Activated CD4-positive, alpha-beta T cell treated with anti-CD3 and anti-CD28 coated beads, Interleukin-2, amount 50 U/mL, for 24 hours (primary cell): ENCODE measurements at regions not wholly inside any gene's neighbourhood (a gene's known extent, or its start where the extent isn't known, plus 50 kb on each side); places are given as distances from the start of the nearest gene placed in this dataset.
"Not testable (repeated sequence)": the region's sequence is repeated elsewhere in the genome, so short reads cannot be mapped to it uniquely, and the experiment has no call there.

Source experiments
- DNase-seq, 2 donors: peaks; one replicate each; pipeline ENCODE4 v3.0.0-alpha.2; 2020; ENCODE audit warnings: low read depth in 1 of 2, low spot score in 1 of 2

DNA sequence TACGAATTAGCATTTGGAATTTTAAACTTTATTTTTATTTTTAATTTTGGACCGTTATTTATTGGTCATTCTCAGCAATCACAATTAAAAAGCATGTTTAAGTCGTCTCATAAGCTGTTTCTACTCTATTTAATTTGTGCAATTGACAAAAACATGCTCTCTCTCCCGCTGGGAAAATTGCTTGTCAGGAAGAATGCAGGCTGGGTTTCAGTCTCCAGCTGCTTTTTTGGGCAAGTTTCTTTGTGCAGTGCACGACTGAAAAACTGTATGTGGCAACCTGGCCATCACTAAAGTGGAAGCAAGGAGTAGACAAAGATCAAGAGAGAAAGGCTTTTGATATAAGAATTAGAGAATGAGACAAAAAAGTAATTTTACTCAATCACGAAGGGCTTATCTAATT is 941.5 kb upstream of the MDGA2 start:
- no peak for DNase-seq

DNA sequence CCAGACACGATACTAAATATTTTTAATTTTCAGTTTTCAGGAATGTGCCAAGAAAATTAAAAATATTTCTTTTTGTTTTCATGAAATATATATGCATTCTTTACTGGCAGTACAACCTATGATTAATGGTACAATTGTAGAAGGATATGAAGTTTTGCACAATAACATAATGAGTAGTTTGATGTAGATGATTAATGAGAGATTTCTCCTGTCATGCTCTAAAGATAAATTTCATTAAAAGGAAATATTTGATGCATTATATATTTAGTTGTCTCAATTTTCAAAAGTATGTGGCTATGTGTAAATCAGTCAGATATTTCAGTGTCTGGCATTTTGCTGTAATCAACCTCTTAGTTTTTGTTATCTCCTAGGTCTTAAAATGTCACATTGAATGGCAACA is 940.2 kb upstream of the MDGA2 start:
- DNase-seq, result no peak

DNA sequence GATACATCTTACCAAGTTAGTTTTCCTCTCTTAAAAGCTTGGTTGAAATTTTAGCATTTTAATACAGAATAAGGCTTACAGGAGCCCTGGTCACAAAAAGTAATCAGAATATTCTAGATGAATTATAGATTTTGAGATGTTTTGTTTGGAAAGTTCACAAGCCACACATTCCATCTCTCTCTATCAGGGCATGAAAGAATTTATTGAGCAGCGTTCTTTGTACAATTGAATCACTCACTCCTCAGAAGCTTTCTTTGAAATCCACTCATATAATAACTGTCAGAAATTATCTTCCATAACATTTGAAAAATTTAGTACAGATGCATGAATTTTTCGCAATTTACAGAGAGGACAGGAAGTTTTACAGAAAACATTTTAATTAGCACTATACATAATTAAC is 938.6 kb upstream of the MDGA2 start:
- no peak for DNase-seq

DNA sequence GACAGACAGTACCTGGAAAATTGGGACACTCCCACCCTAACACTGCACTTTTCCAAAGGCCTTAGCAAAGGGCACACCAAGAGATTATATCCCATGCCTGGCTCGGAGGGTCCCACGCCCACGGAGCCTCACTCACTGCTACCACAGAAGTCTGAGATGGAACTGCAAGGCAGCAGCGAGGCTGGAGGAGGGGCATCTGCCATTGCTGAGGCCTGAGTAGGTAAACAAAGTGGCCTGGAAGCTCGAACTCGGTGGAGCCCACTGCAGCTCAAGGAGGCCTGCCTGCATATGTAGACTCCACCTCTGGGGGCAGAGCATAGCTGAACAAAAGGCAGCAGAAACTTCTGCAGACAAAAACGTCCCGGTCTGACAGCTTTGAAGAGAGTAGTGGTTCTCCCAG is 931.6 kb upstream of the MDGA2 start:
- not testable (repeated sequence) for DNase-seq

DNA sequence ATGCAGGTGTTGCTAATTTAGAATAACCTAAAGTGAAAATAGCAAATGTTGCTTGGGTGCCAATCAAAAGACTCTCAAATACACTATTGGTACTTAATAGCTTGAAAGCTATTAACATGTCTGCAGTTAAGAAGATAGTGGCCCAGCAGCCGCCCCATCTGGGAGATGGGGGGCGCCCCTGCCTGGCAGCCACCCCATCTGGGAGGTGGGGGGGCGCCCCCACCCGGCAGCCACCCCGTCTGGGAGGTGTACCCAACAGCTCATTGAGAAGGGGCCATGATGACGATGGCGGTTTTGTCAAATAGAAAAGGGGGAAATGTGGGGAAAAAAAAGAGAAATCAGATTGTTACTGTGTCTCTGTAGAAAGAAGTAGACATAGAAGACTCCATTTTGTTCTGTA is 923.1 kb upstream of the MDGA2 start:
- no peak for DNase-seq

DNA sequence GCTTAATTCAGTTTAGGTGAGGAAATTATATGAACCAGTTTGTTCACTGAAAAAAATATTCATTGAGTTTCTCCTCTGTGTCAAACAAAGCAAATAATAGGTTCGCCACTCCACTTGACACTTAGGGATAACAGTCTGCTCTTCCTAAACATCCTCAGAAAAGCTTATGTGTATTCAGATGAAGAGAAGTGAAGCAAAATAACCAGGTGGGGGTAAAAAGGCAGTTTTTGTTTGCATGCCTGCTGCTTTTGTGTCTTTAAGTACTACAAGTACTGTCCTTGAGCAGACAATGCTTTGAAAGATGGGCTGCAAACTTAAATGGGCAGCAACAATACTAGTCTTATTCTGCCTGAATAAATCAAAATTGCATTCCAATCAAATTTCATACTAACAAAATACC is 910.7 kb upstream of the MDGA2 start:
- no peak for DNase-seq

DNA sequence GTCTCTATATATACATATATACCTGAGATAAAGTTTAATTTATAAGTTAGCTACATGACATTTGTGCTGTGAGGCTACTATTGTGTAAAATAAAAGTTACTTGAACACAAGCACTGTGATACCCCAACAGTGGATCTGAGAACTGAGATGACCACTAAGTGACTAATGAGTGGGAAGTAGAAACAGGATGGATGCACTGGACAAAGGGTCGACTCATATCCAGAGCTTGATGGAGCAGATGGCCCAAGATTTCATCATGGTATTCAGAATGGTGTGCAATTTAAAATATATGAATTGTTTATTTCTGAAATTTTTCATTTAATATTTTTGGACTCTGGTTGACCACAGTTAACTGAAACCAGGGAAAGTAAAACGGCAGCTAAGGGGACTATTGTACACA is 908.6 kb upstream of the MDGA2 start:
- DNase-seq, result no peak

DNA sequence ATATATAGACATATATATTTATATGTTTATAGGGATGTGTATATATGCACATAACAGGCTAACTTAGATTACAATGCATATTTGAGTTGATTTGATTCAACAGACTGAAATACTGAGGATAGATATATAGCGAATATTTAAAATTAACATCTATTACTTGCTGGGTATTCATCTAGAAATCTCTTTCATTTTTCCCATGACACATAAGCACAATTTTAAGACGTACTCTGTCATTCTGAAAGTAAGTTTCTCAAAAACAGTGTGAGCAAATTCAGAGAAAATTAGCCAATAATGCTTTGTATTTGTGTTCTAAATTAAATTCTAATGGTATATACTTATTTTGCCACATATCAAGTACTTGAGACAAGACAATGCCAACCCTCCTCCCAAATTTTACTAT is 907.5 kb upstream of the MDGA2 start:
- no peak for DNase-seq

DNA sequence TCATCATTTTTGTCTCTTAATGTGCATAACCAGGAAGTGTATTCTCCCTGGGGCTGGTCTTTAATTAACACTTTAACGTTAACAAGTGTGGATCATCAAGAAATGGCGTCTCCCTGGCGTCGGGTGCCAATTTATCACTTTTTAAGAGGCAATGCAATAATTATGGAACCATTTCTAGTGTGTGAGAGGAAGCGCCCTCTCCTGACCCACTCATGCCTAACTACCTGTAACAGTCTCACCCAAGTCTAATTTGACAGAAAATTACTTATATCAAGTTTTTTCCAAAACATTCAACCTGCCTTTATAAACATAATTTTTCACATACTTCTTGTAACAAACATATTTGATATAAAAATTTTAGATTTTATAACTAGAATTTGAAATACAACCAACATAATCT is 905.3 kb upstream of the MDGA2 start:
- DNase-seq, result no peak

DNA sequence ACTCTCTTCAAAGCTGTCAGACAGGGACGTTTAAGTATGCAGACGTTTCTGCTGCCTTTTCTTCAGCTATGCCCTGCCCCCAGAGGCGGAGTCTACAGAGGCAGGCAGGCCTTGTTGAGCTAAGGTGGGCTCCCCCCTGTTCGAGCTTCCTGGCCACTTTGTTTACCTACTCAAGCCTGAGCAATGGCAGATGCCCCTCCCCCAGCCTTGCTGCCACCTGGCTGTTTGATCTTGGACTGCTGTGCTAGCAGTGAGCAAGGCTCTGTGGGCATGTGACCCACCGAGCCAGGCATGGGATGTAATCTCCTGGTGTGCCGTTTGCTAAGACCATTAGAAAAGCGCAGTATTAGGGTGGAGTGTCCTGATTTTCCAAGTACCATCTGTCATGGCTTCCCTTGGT is 900.4 kb upstream of the MDGA2 start:
- no peak for DNase-seq

DNA sequence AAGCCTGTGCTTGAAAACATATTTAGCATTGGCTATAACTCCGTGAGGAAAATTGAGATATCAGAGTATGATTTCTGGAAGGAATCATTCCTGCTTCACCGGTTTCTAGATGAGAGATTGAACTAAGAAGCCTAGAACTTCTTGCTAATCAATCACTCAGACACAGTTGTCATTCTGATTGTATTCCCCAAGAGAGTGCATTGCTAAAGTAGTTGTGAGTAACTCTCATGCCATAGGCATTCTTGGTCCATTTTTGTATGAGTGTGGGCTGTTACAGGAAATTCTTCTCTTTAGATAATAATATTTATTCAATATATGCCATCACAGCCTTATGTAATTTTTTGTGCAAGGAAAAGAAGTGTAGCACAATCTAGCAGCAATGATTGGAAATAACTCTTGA is 893.3 kb upstream of the MDGA2 start:
- no peak for DNase-seq

DNA sequence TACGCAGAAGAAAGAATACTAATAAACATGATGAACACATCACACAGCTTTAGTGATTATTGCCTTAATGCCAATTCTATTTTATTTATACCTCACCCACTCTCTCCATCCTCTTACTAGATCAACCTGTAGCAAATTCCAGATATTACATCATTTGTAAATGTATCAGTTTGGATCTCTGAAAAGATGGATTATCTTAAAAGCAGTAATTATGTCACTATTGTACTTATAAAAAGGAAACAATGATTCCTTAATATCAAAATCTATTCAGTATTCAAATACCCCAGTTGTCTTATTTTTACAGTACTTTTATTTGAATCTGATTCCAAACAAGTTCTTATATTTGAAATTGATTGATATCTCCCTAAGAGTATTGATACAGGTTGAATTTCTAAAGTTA is 892.8 kb upstream of the MDGA2 start:
- no peak for DNase-seq

DNA sequence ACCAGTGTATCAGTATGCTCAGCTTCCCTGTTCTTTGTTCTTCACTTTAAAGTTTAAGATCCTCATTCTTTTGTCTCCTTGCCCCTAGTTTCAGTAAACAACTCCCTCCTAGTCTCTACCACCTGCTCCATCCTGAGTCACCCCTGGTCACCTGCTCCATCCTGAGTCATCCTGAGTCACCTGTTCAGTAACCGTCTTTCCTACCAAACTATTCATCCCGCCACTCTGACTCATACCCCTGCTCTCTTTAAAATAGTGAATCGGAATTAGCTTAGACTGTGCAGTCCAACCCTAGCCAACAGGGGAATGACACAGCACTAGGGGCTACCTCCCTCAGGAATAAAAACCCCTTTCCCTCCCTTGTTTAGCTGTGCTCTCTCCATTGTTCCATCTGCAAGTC is 888.1 kb upstream of the MDGA2 start:
- no peak for DNase-seq

DNA sequence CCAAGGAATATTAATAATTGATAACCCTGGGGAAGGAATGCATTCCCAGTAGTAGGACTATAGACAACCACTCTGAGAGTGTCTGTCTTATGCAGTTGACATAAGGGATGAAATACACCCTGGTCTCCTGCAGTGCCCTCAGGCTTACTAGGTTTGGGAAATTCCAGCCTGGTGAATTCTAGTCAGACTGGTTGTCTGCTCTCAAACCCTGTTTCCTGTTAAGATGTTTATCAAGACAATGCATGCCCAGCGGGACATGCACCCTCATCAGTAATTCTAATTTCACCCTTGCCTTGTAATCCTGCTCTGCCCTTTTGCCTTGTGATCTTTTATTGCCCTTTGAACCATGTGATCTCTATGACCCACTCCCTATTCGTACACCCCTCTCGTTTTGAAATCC is 886.0 kb upstream of the MDGA2 start:
- not testable (repeated sequence) for DNase-seq

DNA sequence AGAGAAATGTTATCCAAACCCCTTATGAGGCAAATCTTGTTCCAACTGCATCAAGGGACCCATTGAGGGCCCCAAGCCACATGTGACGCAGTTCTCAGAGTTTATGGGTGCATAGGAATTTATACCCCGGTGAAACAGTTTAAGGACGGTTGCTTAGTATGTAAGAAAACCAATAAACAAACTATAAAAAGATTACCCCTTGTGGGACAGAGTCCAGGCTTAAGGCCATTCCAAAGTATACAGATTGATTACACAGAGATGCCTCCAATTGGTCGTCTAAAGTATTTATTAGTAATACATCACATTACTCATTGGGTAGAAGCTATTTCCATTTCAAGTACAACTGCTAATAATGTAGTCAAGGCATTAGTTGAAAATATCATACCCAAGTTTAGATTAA is 885.0 kb upstream of the MDGA2 start:
- no peak for DNase-seq

DNA sequence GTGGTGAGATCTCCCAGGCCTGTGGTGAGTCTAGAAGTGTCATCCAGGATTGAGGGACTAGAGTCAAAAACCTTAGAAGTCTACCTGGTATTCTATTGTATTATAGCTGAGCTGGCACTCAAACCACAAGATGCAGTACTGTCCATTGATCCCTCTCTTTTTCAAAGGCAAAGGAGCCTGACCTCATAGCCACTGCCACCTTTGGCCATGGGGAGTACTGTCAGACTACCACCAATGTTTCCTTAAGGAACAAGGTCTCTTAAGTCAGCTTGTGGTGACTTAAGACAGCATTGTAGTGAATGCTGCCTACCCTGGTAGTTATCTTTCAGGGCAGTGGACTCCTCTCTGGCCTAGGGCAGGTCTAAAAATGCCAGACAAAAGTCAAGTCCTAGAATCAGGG is 878.0 kb upstream of the MDGA2 start:
- DNase-seq, result no peak

DNA sequence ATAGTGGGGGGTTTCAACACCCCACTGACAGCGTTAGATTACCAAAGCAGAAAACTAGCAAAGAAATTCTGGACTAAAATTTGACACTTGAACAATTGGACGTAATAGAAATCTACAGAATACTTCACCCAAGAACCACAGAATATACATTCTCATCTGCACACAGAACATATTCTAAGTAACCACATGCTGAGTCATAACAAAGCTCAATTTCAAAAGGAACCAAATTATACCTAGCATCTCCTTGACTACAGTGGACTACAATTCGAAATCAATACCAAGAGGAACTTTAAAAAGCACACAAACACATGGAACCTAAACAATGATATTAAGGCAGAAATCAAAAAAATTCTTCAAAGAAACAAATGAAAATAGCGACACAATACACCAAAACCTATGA is 871.6 kb upstream of the MDGA2 start:
- DNase-seq, result no peak

DNA sequence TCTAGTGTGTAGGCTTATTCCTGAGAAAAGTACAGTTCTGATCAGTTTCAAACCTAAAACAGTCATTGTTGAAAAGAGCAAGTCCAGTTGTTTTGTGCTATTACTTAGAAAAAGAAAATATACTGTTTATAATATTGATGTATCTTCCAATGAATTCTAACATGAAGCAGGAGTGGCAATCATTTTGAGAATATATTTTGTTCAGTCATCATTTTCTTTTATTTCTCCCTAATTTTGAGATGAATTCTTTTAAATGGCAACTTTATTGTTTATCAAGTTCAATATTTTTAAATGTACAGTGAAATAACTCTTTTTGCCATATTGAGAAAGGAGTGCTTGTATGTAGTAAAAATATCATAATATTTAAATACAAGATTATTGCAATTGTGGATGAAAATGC is 862.2 kb upstream of the MDGA2 start:
- DNase-seq, result no peak

DNA sequence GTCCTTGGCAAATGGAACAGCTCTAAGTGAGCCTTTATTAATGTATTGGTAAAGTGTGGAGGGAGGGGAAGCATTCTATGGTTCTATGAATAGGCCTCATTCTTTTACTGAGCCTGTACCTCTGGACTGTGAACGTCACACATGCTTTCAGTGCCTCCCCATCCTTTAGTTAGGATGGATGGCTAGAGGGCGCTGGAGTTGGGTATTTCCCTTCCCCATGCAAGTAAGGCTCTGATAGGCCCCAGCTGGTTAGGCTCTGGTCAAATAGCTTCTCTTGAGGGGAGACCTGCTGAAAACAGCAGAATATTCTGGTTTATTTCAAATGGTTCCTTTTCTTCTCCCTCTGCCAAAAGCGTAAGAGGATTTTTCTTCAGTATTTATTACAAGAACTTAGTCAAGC is 860.9 kb upstream of the MDGA2 start:
- no peak for DNase-seq

DNA sequence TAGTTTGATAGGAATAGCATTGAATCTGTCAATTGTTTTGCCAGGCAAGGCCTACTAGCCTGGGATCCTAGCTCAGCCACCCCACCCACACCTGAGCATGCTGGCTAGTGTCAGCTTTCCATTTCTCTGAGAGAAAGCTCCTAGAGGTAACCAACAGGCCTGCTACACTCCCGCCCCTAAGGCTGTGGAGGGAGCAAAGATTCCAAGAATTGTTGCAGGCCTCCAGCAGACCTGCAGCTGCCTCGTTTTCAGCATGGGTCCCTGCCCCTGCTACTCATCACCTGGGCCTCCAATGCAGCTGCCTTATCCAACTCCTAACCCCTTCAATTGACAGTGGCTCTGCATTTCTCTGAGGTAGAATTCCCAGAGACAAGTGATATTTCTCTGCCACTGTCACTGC is 852.4 kb upstream of the MDGA2 start:
- no peak for DNase-seq

DNA sequence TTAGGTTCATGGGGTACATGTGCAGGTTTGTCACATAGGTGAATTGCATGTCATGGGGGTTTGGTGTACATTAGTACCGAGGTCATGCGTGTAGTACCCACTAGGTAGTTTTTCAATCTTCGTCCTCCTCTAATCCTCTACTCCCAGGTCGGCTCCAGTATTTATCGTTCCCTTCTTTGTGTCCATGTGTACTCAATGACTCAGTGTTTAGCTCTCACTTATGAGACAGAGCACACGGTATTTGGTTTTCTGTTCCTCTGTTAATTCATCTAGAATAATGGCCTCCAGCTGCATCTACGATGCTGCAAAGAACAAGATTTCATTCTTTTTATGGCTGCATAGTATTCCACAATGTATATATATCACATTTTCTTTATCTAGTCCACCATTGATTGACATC is 850.9 kb upstream of the MDGA2 start:
- no peak for DNase-seq

DNA sequence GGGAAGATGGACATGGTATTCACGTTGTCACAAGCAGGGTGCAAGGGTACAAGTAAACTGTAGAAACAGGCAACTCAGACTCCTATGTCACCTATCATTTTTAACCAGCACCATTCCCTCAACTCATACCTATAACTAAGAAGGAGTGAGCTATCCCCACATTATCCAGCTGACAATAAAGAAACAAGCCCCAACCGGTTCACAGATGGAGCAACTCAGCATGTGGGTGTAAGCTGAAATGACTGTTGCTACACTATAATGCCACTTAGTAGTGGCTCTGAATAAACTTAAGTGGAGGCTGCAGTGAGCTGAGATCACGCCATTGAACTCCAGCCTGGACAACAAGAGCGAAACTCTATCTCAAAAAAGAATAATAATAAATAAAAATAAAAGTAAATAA is 829.5 kb upstream of the MDGA2 start:
- DNase-seq, result no peak

DNA sequence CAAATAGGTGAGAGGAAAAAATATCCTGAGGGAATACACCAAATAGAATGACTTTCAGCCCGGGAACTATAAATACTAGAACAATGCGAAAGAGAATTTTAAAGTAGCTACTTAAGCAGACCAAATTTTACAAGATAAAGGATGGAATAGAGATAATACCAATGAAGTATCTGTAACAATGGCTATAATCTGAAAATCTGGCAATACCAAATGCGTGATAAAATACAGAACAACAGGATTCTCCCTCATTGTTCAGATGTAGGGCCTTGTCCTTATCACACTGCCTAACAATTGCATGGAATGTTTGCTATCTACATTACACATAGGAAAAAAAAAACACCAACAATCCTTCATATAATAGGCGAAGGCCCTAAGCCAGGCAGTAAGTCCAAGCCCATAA is 815.4 kb upstream of the MDGA2 start:
- no peak for DNase-seq

DNA sequence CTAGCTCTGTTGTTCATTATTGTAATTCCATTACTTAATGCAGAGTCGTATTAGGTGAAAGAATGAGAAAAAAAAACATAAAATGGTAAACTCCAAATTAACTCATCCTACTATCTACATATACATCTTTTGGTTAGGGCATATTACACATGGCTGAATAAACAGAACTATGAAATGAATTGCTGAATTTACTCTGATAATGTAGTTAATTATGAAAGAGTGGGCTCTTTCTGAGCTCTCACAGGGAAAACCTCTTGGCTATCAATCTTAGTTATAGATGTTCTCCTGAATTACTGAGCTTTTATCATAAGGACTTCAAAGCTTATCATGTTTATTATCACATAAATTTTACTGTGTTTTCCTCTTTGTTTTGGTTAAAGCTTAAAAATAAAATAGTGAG is 798.5 kb upstream of the MDGA2 start:
- DNase-seq, result no peak

DNA sequence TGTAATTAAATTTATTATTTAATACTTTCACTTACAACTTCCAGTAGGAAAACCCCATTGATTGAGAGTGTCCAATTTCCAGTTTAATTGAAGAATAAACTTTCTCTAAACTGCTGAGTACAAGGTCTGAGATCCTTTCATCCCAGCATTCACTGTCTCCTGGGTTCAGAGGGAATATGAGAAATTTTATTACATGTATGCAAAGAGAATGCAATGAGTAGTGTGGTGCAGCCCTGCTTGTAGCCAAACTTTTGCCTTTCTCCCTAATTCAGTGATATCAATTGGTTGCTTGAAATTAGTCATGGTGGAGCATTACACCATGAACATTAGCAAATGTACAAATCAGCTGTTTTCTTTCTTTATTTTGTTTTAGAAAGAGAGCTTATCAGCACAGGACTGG is 780.6 kb upstream of the MDGA2 start:
- no peak for DNase-seq
